SU-DHL-6 (cell line): ENCODE measurements at regions not wholly inside any gene's neighbourhood (a gene's known extent, or its start where the extent isn't known, plus 50 kb on each side); places are given as distances from the start of the nearest gene placed in this dataset.

ENCODE experiments used
- H2AFZ ChIP-seq: fragments of 200-600 bp; sonication (generic); 2 replicates; pipeline ENCODE4 v1.6.1; 2014; ENCODE audit warnings: low read depth, mild to moderate bottlenecking, moderate library complexity, mixed read lengths, antibody characterized with exemption, low read length; ENCODE audit not compliant: severe bottlenecking
- H3F3A ChIP-seq: fragments of 200-600 bp; shearing (Covaris generic); 2 replicates; pipeline ENCODE4 v1.6.0; 2016; ENCODE audit warnings: antibody characterized with exemption, mild to moderate bottlenecking; ENCODE audit not compliant: insufficient read depth
- H3K27ac ChIP-seq: fragments of 200-600 bp; sonication (generic); 2 replicates; pipeline ENCODE4 v1.5.1; 2016; ENCODE audit warnings: low read depth, mild to moderate bottlenecking, low read length, moderate library complexity, mixed read lengths
- H3K27me3 ChIP-seq: fragments of 200-600 bp; sonication (generic), shearing (Covaris generic); 2 replicates; pipeline ENCODE4 v1.6.0; 2014; ENCODE audit warnings: mild to moderate bottlenecking, low read length
- H3K36me3 ChIP-seq: fragments of 200-600 bp; sonication (generic); 2 replicates; pipeline ENCODE4 v1.6.1; 2014; ENCODE audit warnings: mild to moderate bottlenecking, low read length, mixed read lengths
- H3K4me2 ChIP-seq: fragments of 300-600, 200-600 bp; shearing (Covaris generic), sonication (generic); 2 replicates; pipeline ENCODE4 v1.6.0; 2014; ENCODE audit warnings: low read length, low read depth, mild to moderate bottlenecking; ENCODE audit not compliant: poor library complexity, severe bottlenecking
- H3K4me3 ChIP-seq: fragments of 200-600 bp; sonication (generic); 2 replicates; pipeline ENCODE4 v1.5.1; 2014; ENCODE audit warnings: antibody characterized with exemption, low read length, mild to moderate bottlenecking, mixed read lengths; ENCODE audit not compliant: insufficient read depth, poor library complexity, severe bottlenecking
- H3K79me2 ChIP-seq: fragments of 200-600 bp; sonication (generic); 2 replicates; pipeline ENCODE4 v1.6.1; 2014; ENCODE audit warnings: mild to moderate bottlenecking, low read length, moderate library complexity; ENCODE audit not compliant: insufficient read depth
- H3K9ac ChIP-seq: fragments of 200-600 bp; sonication (generic); 2 replicates; pipeline ENCODE4 v1.7.0; 2014; ENCODE audit warnings: mild to moderate bottlenecking, low read length
- H3K9me2 ChIP-seq: fragments of 200-600 bp; sonication (generic); replicated peaks from 2 replicates; pipeline ENCODE4 v1.6.1; 2014; ENCODE audit warnings: low read length; ENCODE audit not compliant: insufficient read depth
- H3K9me3 ChIP-seq: fragments of 200-600 bp; sonication (generic); 2 replicates; pipeline ENCODE4 v1.6.1; 2014; ENCODE audit warnings: low read length, mixed read lengths; ENCODE audit not compliant: insufficient read depth
- H4K20me1 ChIP-seq: fragments of 200-600 bp; sonication (generic); 2 replicates; pipeline ENCODE4 v1.6.1; 2014; ENCODE audit warnings: low read depth, mild to moderate bottlenecking, antibody characterized with exemption, low read length, moderate library complexity, mixed read lengths
- EZH2phosphoT487 ChIP-seq: fragments of 200-600 bp; sonication (generic), shearing (Covaris generic); conservative IDR thresholded peaks from 2 replicates; pipeline ENCODE4 v1.6.1; 2018; ENCODE audit warnings: mild to moderate bottlenecking, antibody characterized with exemption, low read length, moderate library complexity, mixed read lengths
- TF ChIP-seq, protein P1 (sequence below): fragments of 200-600 bp; sonication (generic); IDR thresholded peaks from one replicate; pipeline ENCODE4 v1.5.1; 2017; ENCODE audit warnings: antibody characterized with exemption, mild to moderate bottlenecking, low read length, moderate library complexity; ENCODE audit not compliant: insufficient read depth, poor library complexity, severe bottlenecking

DNA sequence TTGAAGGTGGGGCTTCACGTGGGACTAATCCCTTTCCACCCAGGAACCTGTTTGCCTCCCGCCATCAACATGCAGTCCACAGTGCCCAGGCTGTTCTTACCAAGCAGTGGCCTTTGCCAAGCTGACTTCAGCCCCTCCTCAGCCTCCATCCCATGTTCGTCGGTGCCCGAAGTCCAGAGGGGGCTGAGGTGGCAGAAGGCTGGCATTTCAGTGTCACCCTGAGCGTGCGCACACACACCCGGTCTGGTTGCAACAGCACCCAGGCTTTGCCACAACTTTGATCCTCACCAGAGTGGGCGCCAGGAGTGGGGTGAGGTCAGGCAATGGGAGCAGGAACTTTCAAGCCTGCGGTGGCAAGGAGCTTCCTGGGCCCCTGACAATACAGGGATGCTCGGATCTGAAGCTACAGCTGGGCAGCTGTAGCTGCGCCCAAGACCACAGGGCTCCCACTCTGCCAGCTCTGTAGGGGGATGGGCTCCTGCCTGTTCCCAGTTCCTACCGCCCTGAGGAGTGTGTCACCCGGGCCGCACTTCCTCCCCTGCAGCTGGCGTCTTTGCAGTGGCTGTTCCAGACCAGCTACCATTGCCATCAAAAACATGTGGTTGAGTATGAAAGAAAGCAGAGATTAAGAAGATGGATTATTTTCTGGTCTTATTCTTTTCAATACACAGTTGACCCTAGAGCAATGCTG lies 428.0 kb downstream of the EPHA5 start:
- Histone ChIP-seq H2AFZ (no peak overlapping the region), H3K9me3 (no peaks in the 10 kb centered on the region), H3K9ac (no peak overlapping the region), H3K27ac (no peak overlapping the region), H3K9me2 (no peaks in the 10 kb centered on the region), H4K20me1 (no peaks in the 10 kb centered on the region), H3K36me3 (no peaks in the 10 kb centered on the region), H3K79me2 (no peaks in the 10 kb centered on the region), H3K4me2 (no peak overlapping the region), H3K27me3 (no peaks in the 10 kb centered on the region), H3K4me3 (no peak overlapping the region), H3F3A (no peaks in the 10 kb centered on the region)
- no peak for TF ChIP-seq EZH2phosphoT487
- TF ChIP-seq, protein P1, sequence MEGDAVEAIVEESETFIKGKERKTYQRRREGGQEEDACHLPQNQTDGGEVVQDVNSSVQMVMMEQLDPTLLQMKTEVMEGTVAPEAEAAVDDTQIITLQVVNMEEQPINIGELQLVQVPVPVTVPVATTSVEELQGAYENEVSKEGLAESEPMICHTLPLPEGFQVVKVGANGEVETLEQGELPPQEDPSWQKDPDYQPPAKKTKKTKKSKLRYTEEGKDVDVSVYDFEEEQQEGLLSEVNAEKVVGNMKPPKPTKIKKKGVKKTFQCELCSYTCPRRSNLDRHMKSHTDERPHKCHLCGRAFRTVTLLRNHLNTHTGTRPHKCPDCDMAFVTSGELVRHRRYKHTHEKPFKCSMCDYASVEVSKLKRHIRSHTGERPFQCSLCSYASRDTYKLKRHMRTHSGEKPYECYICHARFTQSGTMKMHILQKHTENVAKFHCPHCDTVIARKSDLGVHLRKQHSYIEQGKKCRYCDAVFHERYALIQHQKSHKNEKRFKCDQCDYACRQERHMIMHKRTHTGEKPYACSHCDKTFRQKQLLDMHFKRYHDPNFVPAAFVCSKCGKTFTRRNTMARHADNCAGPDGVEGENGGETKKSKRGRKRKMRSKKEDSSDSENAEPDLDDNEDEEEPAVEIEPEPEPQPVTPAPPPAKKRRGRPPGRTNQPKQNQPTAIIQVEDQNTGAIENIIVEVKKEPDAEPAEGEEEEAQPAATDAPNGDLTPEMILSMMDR = no peak

GRCh38 chr4:65241257-65241997 lies 428.9 kb downstream of the EPHA5 start:
- H3F3A ChIP-seq = no peaks in the 10 kb centered on the region
- H3K4me2 ChIP-seq = no peak overlapping the region
- no peaks in the 10 kb centered on the region for H3K36me3 ChIP-seq
- H4K20me1 ChIP-seq = no peaks in the 10 kb centered on the region
- H3K79me2 ChIP-seq = no peaks in the 10 kb centered on the region
- TF ChIP-seq, protein P1 = no peak
- no peak for TF ChIP-seq EZH2phosphoT487
- H3K9me2 ChIP-seq = no peaks in the 10 kb centered on the region
- H3K9ac ChIP-seq = no peak overlapping the region
- no peaks in the 10 kb centered on the region for H3K27me3 ChIP-seq
- no peak overlapping the region for H3K27ac ChIP-seq
- no peak overlapping the region for H3K4me3 ChIP-seq
- no peak overlapping the region for H2AFZ ChIP-seq
- no peaks in the 10 kb centered on the region for H3K9me3 ChIP-seq

DNA sequence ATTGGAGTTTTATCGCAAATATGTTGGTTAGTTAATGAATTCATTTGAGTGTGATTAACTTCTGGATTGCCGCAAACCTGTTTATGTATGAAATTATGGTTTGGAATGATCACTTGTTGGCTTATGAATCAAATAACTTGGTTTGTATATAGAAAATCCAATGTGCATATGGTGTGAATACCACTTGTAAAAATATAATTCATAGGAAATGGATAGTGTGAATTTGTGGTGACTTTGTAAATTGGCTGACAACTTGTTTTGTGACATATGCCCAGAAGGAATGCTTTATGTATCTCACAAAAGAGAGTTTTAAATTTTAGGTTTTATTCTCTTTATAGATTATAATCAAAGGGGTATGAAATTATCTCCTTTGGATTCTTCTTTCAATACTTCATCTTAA lies 436.2 kb downstream of the EPHA5 start:
- no peak overlapping the region for H2AFZ ChIP-seq
- H3K79me2 ChIP-seq = no peaks in the 10 kb centered on the region
- H3K4me2 ChIP-seq = no peak overlapping the region
- no peaks in the 10 kb centered on the region for H3K9me2 ChIP-seq
- H3K27ac ChIP-seq = no peak overlapping the region
- no peaks in the 10 kb centered on the region for H3K27me3 ChIP-seq
- no peaks in the 10 kb centered on the region for H4K20me1 ChIP-seq
- no peak overlapping the region for H3K9ac ChIP-seq
- no peaks in the 10 kb centered on the region for H3F3A ChIP-seq
- no peaks in the 10 kb centered on the region for H3K36me3 ChIP-seq
- no peaks in the 10 kb centered on the region for H3K9me3 ChIP-seq
- TF ChIP-seq, protein P1 = no peak
- no peak for TF ChIP-seq EZH2phosphoT487
- no peak overlapping the region for H3K4me3 ChIP-seq
